ENCODE measurements at regions not wholly inside any gene's neighbourhood (a gene's known extent, or its start where the extent isn't known, plus 50 kb on each side); places are given as distances from the start of the nearest gene placed in this dataset.
"Not testable (repeated sequence)": the region's sequence is repeated elsewhere in the genome, so short reads cannot be mapped to it uniquely, and the experiment has no call there.

DNA sequence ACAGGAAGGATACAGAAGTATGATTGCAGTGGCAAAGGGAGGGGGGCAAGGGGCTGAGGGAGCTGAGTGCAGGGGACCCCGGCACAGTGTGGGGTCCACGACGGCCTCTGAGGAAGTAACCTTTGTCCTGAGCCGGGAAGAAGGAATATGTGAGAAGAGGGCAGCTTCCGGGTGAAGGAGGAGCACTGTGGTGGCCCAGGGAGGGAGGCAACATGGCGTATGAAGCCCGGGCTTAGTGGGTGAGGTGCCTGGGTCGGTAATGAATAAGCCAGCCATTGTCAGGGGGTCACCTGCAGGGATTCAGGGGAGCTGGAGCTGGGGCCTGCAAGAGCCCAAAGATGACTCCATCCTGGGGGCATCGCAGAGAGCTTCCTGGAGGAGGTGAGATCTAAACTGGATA lies 200.4 kb downstream of the FOXD2 start:
- DNase-seq: no peak

DNA sequence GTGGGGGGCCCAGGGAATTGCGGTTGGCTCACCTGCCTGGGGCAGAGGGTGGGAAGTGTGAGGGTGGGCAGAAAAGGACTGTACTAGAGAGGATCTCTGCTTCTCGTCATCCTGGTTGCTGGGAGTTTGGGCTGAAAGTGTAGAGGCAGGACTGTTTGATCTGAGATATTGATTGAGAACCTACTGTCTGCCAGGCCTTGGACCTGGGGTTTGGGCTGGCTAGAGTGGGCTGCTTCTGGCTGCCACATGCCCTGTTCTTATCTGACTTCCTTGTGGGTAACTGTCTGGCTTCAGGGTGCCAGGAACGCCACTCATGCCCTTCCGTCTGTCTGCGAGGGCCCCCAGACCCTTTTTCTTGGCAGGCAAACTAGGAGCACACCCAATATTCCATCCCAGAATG lies 200.9 kb downstream of the FOXD2 start:
- DNase-seq: no peak

DNA sequence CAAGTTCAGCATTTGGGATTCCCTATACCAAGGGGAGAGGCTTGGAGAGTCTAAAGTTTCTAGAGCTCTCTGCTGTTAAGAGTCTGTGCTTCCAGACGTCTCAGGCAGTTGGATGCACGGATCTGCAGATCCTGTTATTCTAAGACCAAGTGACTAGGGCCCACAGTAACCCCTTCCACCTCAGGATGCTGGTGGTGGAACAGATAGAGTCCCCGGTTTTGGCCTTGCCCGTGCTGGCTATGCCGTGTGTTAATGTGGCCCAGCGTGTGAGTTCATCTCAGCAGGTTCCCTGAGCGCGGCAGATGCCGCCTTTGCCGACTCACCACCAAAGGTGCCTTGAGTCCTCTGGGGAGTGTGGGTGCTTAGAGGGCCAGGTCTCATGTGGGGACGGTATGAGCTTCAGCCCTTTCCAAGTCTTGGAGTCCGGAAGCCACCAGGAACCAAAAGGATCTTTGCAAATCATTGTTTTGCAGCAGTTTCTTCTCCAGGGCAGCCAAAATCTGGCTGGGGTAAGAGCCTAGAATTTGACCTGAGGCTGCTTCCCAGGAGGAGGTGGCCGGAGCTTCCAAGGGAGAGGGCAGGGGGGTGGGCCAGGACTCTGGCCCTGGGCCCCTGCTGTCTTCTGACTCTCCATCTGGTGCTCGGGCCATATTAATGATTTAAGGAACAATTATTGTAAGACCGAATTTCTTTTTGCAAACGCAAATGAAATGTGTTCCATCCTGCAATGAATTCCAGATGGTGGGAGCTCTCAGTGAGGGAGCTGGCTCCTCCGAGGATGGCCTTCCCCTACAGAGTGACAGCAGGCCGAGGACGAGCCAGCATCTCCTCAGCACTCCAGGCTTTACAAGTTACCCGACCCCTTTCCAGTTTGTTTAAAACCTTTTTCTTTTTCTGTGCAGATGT lies 205.7 kb downstream of the FOXD2 start:
- DNase-seq: no peak

DNA sequence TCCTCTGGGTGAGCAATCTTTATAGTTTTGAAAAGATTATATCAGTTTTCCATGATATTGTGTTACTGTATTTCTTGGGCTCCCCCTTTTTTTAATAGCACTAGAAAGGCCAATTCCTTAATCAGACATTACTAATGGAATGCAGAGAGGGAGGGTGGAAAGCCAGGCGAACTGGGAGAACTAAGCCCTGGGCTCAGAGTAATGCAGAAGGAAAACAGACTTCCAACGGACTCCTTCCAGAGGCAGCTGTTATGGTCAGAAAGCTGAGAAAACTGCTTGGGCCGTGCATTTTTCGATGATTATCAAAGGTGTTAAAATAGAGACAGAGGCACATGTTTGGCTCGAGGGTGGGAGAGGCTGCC lies 206.3 kb downstream of the FOXD2 start:
- no peak for DNase-seq

DNA sequence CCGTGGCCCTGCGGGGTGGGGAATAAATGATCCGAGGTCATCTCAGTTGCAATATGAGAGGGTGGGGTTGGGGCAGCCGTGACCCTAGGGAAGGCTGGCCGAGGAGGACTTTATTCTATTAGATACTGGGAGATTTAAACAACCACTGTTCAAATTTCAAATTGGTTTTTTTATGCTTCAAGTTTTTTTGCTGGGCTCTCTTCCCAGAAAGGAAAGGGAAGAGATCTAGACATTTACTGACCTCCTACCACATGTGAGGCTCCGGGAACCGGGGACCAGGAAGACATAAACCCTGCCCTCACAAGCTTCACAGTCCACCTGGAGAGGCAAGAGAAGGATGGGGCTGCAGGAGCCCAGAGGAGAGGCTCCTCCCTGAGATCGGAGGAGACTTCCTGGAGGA lies 207.3 kb downstream of the FOXD2 start:
- DNase-seq: no peak

DNA sequence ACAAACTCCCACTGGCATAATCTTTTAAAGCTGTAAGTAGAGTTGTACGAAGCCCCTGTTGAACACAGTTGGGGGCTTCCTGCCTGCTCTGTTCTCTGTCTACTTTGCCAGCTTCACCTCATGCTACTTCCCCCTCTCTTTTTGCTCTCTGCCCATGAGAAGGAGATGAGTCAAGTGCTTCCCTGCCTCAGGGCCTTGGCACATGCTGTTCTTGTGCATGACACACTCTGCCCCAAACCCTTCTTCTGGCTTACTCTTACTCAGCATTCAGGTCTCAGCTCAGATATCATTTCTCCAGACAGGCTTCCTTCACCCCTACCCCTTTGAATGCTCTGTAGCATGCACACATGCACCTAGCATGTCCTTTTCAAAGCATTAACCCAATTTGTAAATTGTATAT lies 208.8 kb downstream of the FOXD2 start:
- DNase-seq: no peak

DNA sequence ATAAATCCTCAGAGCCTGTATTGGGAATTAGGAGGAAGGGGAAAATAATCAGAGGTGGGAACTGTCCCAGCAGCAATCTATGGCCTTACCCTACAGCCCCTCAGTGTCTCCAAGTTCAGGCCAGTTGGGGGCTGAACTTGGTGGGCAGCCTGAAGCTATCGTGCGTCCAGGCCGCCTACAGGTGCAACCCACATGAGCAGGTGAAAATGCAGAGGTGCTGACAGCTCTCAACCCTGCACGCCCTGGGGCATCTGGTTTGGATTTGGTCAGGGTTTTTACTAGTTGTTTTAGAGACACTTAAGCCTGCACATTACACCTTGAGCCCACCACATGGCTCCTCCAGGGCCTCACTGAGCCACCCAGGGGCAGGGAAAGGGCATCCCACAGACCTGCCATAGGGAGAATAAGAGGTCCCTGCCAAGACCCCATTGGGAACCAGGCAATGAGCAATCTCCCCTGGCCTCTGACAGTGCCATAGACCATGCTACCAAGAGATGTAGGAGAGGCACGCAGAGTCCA lies 209.5 kb downstream of the FOXD2 start:
- no peak for DNase-seq

DNA sequence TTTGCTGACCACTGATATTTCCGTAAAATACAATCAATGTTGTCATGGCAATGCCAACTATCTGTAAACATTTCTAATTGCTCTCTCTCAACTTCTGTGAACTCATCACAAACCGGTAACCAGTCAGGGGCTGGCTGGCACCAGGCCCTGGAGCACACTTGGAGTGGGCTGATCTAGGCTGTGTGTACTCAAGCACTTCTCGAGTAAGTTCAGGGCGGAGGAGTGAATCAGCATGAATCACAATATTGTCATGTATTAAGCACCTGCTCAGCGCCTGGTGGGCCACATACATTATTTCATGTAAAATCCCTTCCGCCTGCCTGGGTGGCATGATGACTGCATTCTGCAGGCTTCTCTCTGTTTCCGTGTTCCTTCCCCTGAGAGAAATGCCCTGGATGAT lies 212.4 kb downstream of the FOXD2 start:
- DNase-seq: no peak

DNA sequence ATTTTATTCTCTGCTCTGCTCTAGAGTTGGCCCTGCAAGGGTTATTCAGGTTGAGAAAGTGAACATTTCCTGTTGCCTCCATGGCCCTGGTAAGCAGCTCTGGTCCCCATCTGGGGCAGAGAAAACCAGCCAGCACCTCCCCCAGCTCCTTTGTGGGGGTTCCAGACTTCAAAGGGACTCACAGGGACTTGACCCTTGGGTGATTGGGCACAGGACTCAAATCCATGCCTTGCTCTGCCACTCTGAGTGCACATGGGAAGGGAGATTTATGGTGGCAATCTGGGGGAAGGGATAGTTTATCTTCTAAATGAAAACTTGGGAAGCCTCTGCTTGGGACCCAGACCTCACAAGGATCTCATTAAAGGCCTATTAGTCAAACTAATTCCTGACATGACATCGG lies 212.8 kb downstream of the FOXD2 start:
- DNase-seq: no peak

DNA sequence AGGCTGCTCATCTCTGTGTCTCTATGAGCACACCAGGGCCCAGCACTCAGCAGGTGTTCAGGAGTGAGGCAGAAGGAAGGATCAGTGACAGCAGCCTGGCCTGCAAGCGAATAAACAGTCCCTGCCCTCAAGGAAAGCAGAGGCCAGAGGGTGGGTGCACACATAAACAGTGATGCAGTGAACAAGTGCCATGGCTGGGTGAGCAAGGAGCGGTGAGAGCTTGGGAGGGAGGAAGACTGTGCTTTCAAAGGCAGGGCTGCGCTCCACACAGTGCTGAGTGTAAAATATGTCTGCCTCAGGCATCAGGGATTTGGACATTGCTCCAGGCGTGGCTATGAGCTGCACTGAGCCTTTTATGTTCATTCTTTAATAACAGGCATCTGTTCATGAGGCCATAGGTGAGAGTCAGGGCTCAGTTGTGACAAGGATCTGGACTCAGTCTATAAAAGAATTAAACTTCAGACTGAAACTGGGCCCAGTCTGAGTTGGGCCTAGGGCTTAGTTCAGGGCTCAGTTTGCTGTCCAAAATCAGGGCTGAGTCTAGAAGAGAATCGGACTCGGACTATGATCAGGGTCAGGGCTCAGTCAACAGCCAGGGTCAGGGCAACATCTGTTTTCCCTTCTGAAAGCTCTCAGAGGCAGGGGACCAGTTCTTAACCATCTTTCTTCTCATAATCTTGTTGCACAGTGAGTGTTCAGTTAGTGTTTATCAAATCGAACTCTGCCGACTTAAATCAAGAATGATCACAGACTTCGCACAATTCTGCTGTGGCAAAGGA lies 213.7 kb downstream of the FOXD2 start:
- DNase-seq: no peak

DNA sequence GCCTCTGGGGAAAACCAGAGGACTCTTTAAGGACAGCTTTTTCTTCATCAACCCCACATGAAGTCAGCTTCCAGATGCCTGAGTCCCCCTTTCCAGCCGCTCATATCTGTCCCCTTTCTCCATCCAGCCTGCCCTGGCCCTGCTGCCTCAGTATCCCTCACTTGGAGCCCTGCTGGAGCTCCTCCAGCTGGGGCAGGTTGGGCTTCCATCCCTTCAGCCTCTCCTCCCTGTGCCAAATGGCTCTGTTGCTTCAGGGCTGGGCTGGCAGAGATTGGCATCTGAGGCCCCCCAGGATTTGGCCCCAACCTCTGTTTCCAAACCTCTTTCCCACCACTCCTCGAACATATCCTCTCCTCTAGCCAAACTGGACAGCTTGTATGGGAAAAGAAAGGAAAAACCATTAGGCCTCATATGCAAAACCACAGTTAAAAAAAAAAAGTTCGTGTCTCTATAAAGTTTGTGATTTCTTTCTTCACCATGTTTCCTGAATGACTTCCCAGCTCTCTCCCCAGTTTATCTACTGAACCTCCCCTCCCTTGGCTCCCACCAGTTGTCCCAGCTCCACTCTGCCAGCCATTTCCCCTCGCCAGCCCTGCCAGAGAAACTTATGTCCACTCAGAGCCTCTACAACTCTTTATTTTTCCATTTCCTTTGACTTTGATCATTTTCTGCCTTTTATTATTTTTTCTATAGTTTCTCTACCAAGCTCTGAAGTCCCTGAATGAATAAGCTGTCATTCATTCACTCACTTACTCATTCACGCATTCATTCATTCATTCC lies 217.9 kb downstream of the FOXD2 start:
- no peak for DNase-seq

DNA sequence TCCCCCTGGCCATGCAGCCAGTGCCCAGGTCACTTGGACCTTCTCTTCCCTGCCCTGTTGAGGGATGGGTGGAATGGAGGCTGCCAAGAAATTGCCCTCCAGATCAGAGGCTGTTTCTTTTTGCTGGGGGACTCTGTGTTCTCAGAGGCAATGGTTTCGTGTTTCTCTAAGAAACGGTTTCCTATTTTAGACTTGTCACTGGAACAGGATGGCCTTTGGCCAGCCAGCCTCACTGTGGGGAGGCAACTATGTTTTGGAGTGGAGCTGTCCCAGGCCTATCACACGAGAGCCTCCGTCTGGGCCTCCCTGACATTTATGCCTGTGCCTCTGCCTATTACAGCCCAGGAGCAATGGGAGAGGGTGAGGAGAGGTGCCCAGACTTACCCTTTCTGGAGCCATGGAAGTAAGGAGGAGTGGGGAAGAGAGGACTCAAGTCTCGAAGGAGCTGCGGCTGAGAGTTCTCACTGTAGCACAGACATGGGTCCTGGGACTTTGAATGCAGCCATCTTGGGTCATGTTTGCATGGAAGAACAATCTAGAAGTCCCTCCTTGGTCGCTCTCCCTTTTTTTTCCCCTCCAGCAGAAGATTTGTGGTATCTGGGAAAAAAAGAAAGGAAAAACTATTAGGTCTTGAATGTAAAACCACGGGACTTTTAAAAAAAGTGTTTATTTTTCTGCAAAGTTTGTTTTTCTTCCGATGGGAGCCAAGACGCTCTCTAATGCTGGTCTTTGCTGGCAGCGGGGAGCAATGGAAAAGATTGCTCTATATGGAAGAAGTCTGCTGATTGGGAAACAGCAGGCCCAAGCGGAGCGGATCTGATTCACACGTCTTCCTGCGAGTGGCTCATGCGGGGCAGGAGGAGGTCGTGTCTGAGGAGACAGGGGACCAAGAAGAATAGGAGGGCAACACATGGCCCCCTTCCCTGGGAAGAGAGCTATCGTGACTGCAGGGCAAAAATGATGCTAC lies 219.2 kb downstream of the FOXD2 start:
- no peak for DNase-seq

DNA sequence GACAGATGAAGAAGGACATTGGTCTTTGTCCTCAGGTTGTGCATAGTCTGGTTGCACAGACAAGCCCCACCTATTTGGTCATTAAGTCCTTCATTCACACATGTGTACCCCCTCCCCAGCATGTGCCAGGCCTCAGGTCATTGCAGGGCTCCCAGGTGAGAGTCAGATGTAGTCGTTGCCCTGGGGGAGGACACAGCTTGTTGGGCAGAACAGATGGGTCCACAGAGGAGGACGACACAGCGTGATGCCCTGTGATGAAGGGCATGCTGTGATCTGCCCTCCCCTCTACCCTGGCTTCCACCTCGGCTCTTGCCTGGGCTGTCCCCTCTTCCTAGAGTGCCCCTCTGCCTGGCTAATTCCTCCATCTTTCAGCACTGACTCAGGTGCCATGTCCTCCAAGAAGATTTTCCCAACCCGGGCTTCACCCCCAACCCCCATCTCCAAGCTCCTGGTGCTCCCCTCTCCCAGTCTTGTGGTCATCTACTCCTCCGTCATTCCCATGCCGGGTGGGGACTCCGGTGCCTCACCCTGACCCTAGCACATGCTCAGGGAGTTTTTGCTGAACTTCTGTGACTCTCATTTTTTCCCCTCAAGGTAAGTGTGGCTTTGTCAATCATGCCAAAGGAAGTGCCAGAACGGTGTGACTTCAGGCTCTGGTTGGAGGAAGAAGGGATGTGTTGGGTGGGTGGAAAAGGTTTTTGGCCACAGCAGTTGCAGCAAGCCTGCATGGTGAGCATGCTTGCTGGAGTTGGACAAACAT lies 220.5 kb downstream of the FOXD2 start:
- DNase-seq: no peak

DNA sequence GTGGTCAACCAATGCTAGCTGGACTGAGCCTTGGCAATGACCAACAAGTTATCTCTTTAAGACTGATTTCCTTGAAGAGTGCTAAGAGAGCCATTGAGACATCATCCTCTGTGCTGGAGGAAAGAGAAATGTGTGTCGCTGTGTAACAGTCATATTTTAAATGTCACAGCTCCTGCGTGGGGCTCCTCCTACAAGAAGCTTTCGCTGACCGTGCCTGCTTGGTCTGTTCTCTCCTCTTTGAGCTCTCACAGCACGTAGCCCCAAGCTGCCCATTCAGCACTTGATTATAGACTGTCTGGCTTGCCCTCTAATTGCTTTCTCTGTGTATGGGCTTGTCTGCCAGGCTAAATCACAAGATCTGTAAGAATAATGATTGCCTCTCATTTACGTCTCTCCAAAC lies 221.3 kb downstream of the FOXD2 start:
- no peak for DNase-seq

DNA sequence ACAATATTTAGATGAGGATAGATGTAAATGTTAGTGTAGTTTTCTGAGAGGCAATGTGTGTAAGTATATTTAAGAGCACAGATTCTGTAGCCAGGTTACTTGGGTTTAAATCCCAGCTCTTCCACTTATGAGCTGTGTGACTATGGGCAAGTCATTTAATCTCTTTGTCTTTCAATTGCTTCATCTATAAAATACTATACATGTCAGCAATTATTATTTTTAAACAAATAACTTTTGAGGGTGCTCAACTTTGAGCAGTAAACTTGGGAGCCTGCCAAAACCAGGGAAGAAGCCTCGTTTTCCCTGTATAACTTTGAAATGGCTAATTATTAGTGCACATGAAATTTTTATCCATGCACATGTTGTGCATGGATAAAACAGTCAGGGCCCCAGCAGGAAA lies 222.8 kb downstream of the FOXD2 start:
- no peak for DNase-seq

DNA sequence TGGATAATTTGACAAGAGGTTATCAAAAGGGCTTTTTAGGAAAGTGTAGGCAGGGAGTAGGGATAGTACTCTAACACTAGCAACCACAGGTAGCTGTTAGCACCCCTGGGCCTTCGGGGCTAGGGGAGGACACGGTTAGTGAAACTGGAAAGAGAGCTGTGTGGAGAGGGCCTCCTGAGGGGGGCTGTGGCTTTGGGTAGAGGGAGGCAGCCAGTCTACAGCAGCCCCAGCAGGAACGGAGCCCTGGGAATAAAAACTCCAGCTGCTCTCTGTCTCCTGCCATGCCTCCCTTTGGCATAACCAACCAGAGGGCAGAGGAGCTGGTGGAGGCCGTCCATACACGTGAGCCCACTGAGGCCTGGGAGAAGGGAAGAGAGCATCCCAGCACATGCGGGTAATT lies 223.2 kb downstream of the FOXD2 start:
- no peak for DNase-seq

DNA sequence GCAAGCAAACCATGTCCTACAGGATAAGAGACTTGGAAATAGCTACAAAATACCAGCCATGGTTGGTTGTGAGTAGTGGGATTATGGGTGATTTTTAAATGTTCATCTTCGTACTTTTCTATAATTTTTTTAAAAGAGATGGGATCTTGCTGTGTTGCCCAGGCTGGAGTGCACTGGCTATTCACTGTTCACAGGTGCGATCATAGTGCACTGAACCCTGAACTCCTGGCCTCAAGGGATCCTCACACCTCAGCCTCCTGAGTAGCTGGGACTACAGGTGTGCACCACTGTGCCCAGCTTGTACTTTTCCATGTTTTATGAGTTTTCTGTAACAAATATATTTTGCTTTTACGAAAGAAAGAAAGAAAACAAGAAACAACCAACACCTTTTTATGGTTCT lies 224.2 kb downstream of the FOXD2 start:
- no peak for DNase-seq

DNA sequence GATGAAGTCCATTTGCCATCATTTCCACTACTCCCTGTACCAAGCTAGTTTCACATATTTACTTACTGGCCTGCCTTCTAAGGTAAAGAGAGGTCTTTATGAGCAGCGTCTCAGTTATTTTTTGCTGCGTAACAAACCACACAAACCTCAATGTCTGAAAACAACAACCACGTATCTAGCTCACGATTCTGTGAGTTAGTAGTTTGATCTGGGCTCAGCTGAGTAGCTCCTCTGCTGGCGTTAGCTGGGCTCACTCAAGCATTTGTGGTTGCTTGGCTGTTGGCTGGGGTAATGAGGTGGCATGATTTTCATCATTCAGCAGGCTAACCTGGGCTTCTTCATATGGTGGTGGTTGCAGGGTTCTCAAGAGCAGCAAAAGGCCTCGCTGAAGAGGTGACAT lies 225.4 kb downstream of the FOXD2 start:
- DNase-seq: no peak

DNA sequence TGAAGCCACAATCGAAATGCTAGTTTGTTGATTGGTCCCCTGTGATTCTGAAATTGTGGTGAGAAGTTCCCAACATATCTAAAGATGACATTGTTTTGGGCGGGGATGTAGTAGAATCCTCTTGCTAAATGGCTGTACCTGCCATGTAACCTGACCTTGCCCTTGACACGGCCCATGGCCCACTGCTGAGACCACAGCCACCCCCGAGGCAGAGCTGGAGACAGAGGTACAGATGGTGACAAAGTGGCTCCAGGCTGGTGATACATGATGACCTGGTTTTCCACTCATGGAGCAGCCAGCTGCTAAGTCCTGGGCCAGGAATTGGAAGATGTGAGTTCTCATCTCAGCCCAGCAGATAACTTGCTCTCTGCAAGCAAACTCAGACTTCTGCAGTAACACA lies 226.5 kb downstream of the FOXD2 start:
- DNase-seq: no peak

DNA sequence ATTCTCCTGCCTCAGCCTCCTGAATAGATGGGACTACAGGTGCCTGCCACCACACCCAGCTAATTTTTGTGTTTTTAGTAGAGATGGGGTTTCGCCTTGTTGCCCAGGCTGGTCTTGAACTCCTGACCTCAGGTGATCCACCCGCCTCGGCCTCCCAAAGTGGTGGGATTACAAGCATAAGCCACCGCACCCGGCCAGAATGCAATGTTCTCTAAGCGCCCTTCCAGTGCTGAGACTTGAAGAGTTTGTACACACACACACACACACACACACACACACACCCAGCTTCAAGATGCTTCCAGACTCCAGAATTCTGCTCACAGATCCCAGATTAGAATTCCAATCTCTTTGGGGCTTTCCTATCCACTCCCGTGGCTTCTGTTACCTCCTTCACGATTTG lies 227.1 kb downstream of the FOXD2 start:
- not testable (repeated sequence) for DNase-seq

DNA sequence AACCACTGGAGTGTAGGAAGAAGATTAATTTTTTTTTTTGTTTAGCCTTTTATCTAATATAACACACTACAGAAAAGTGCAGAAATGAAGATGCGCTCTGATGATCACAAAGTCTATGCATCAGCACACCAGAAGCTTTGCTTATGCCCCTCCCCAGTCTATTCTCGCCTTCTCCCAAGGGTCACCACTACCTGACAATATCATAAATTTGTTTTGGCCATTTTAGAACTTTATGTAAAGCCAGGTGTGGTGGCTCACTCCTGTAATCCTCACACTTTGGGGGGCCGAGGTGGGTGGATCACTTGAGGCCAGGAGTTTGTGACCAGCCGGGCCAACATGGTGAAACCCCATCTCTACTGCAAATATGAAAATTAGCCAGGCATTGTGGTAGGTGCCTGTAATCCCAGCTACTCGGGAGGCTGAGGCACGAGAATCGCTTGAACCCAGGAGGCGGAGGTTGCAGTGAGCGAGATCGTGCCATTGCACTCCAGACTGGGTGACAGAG lies 231.3 kb downstream of the FOXD2 start:
- no peak for DNase-seq
